ENCODE measurements at regions not wholly inside any gene's neighbourhood (a gene's known extent, or its start where the extent isn't known, plus 50 kb on each side); places are given as distances from the start of the nearest gene placed in this dataset.

GRCh38 chr15:99473981-99474906 is 91.5 kb upstream of the MEF2A start:
- H3K4me3 ChIP-seq (ENCODE audit: low read length) = no peak overlapping the region
- no peak for TF ChIP-seq ZNF274 (IDR thresholded peaks at IDR 0.05; ENCODE audit: low read depth, low read length)

GRCh38 chr15:99474909-99475753 is 90.7 kb upstream of the MEF2A start:
- no peak overlapping the region for H3K4me3 ChIP-seq (ENCODE audit: low read length)
- no peak for TF ChIP-seq ZNF274 (IDR thresholded peaks at IDR 0.05; ENCODE audit: low read depth, low read length)

- TF ChIP-seq ZNF274 (IDR thresholded peaks at IDR 0.05; ENCODE audit: low read depth, low read length) = no peak
- H3K4me3 ChIP-seq (ENCODE audit: low read length) = no peak overlapping the region
These were observed 89.9 kb upstream of the MEF2A start for GRCh38 chr15:99475754-99476412.

GRCh38 chr15:99476413-99477222 is 89.2 kb upstream of the MEF2A start:
- H3K4me3 ChIP-seq (ENCODE audit: low read length) = no peak overlapping the region
- TF ChIP-seq ZNF274 (IDR thresholded peaks at IDR 0.05; ENCODE audit: low read depth, low read length) = no peak

GRCh38 chr15:99477791-99478471 is 87.9 kb upstream of the MEF2A start:
- no peak for TF ChIP-seq ZNF274 (IDR thresholded peaks at IDR 0.05; ENCODE audit: low read depth, low read length)
- no peak overlapping the region for H3K4me3 ChIP-seq (ENCODE audit: low read length)

GRCh38 chr15:99478977-99479376 is 86.8 kb upstream of the MEF2A start:
- no peak overlapping the region for H3K4me3 ChIP-seq (ENCODE audit: low read length)
- TF ChIP-seq ZNF274 (IDR thresholded peaks at IDR 0.05; ENCODE audit: low read depth, low read length) = no peak

- H3K4me3 ChIP-seq (ENCODE audit: low read length) = no peak overlapping the region
These were observed 85.6 kb upstream of the MEF2A start for GRCh38 chr15:99480016-99480810.

GRCh38 chr15:99481113-99481950 is 84.5 kb upstream of the MEF2A start:
- TF ChIP-seq ZNF274 (IDR thresholded peaks at IDR 0.05; ENCODE audit: low read depth, low read length) = no peak
- no peak overlapping the region for H3K4me3 ChIP-seq (ENCODE audit: low read length)

More at GRCh38 chr15:99480016-99480810, 85.6 kb upstream of the MEF2A start:
- no peak for TF ChIP-seq ZNF274 (IDR thresholded peaks at IDR 0.05; ENCODE audit: low read depth, low read length)

- no peak for TF ChIP-seq ZNF274 (IDR thresholded peaks at IDR 0.05; ENCODE audit: low read depth, low read length)
- H3K4me3 ChIP-seq (ENCODE audit: low read length) = no peak overlapping the region
These were observed 83.9 kb upstream of the MEF2A start for GRCh38 chr15:99481951-99482230.

- H3K4me3 ChIP-seq (ENCODE audit: low read length) = no peak overlapping the region
- no peak for TF ChIP-seq ZNF274 (IDR thresholded peaks at IDR 0.05; ENCODE audit: low read depth, low read length)
These were observed 82.8 kb upstream of the MEF2A start for GRCh38 chr15:99482993-99483392.

- no peak for TF ChIP-seq ZNF274 (IDR thresholded peaks at IDR 0.05; ENCODE audit: low read depth, low read length)
- H3K4me3 ChIP-seq (ENCODE audit: low read length) = no peak overlapping the region
These were observed 80.4 kb upstream of the MEF2A start for GRCh38 chr15:99485153-99485961.
